Cardiac fibroblast (primary cell): ENCODE measurements at regions not wholly inside any gene's neighbourhood (a gene's known extent, or its start where the extent isn't known, plus 50 kb on each side); places are given as distances from the start of the nearest gene placed in this dataset.

Experiments
- DNase-seq, 2 donors: peaks; one replicate each; pipeline versions ENCODE4 v3.0.0 to v3.0.0-alpha.2; 2010; ENCODE audit warnings: low read depth in 2 of 2
- H3K4me3 ChIP-seq, 2 donors: replicated peaks in 1 of 2; 1 replicate in 1 of 2; 2 replicates in 1 of 2; pipeline ENCODE4 v1.5.1; 2011; ENCODE audit warnings: low read depth in 2 of 2, low read length in 2 of 2, mild to moderate bottlenecking in 2 of 2, moderate library complexity in 1 of 2
- TF ChIP-seq, protein P1 (sequence below): IDR thresholded peaks from one replicate; pipeline ENCODE4 v1.5.1; 2011; ENCODE audit warnings: low read depth, mild to moderate bottlenecking, low read length, inconsistent platforms

DNA sequence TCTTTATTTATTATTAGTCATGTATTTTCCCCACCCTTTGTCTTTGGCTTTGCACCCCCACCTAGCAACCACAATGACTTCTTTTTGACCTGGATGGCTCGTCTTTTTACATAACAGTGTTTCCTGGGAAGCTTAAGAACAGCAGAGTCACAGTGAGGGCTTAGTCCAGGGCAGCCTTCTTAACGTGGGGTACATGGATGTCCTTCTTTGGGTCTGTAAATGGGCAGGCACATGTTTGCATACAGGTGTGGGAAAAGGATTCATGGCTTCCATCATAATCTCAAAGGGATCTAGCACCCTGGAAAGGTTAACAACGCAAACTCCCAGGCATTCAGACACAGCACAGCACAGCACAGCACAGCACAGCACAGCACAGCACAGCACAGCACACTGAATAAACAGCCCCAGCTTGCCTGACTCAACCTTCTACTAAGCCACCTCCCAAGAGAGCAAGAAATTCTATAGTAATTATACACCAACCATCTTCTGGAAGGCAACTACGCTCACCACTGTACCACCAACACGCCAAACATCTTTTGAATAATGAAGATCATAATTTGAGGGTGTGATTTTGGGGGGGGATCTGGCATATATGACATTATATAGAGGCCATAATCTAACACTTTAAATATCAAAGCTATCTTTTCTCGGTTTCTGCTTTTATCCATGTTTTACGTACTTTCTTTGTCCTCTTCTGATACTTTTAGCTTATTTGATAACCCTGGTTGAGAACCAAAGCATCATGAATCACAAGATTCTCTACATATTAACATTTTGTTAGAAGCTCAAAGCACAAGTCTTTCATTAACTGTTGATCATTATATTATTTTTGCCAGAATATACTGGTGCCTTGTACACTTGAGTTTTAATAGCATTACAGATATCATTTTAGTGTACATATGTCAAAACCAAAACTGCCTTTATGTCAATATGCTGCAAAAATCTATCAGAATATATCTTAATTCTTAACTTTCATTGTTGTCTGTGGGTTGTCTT, 177.2 kb upstream of the KLF14 start:
- TF ChIP-seq, protein P1, sequence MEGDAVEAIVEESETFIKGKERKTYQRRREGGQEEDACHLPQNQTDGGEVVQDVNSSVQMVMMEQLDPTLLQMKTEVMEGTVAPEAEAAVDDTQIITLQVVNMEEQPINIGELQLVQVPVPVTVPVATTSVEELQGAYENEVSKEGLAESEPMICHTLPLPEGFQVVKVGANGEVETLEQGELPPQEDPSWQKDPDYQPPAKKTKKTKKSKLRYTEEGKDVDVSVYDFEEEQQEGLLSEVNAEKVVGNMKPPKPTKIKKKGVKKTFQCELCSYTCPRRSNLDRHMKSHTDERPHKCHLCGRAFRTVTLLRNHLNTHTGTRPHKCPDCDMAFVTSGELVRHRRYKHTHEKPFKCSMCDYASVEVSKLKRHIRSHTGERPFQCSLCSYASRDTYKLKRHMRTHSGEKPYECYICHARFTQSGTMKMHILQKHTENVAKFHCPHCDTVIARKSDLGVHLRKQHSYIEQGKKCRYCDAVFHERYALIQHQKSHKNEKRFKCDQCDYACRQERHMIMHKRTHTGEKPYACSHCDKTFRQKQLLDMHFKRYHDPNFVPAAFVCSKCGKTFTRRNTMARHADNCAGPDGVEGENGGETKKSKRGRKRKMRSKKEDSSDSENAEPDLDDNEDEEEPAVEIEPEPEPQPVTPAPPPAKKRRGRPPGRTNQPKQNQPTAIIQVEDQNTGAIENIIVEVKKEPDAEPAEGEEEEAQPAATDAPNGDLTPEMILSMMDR, result no peak

DNA sequence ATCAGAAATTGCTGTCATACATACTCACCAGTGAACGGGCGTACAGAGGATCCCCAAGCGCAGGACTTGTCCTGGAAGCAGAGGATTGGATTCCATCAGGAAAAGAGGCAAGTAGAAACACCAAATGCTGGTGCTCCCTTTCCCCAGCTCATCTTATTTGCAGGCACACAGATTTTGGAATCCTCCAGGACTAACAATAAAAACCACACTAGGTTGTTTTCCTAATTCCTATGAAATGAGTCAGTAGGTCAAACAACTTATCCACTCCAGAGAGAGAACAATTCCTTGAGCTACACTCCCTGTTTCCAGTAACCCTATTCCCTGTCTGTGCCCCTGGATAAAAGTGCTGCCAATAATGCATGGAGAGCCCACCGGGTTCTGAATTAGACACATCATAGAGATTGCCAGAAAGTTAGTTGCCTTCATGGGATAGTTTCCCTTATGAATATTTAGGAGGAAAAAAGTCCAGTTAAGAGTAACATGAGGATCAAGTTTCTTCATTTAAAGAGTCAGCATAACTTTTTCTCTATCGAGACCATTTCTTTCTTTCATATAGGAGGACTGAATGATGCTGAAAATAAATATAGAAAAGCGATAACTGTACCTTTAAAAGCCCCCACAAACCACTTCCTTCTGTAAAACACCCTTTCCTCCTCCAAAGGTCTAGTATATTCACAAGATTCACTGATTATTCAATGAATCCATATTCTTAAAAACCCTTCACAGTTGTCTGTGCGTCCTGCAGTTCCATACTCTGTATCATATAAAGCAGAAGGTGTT, 178.3 kb upstream of the KLF14 start:
- peak; percentile 86 to 91 for DNase-seq
- peak overlapping the region; percentile 58 to 62 for H3K4me3 ChIP-seq
- TF ChIP-seq, protein P1, result no peak

More for the DNA sequence above, 177.2 kb upstream of the KLF14 start:
- peak overlapping the region; percentile 58 to 62 for H3K4me3 ChIP-seq
- peak; percentile 68 to 83 for DNase-seq

DNA sequence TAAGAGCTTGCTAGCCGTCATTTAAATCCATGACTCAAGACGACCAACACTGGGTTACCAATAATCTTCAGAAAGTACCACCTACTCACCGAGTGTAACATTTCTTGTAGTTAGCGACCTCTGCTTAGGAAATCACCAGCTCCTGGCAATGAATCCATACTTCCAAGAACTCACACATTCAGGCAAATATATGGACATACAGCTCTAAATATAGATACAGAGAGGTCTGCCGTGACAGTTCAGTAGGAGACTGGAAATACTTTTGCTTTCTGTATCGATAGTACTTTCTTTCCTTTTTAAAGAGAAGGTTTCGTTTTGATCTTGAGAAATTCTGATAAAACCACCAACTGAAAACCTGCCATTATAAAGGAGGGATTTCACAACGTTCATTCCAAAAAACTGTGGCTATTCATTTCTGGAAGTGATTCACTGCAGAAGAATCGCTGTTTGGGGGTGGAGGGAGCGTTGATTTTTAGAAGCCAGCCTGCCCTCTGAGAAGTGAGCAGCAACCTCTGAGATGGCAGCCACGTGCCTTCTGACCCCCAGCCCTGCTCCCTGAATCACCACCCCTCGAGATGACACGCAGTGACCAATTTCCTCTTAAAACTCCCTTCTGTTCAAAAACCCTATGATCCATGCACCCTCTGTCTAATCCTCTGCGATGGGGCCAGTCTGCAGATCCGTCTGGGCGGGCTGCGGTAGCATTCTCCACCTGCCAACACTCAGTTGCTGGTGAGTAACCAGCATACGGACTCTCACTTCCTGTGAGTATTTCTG, 179.0 kb upstream of the KLF14 start:
- peak; percentile 97 to 100 for DNase-seq
- peak overlapping the region; percentile 58 to 62 for H3K4me3 ChIP-seq
- TF ChIP-seq, protein P1, result no peak

DNA sequence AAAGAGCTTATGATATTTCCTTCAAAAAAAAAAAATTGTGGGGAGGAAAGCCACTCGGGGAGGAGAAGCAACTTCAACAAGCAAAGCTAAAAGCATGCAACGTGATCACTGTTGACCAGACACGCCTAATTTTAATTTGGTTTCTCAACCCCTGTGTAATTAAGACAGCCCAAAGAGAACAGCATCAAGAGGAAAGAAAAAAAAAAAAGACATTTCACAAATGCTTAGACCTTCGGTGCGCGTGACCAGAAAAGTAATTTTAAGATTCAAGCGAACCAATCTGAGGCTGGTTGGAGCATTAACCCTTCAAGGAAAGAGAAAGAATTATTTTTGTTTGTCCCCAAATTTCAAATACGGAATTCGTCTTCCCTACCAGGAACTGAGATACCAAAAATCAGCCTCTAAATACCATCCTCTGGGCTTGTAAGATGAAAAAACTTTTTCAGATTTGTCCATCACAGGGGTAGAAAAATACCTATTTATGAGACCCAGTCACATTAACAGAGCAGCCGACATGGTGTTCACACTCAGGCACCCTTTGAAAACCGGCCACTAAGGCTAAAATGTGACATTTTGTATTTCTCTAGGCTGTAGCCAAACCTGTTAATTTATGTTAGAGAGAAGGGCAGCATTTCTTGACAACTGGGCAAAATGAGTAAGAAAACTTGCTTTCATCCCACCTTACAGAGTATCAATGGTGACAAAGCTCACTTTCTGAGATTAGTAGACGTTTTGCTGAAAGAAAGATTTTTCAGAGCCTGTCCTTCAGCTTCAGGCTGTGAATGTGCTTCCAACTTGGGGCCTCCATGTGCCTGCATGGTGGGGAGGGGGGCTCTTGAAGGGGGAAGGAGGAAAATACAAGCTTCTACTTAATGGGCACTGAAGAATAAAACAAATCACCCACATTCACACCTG, 179.9 kb upstream of the KLF14 start:
- peak overlapping the region; percentile 29 to 58 for H3K4me3 ChIP-seq
- no peak for DNase-seq
- TF ChIP-seq, protein P1, result no peak

DNA sequence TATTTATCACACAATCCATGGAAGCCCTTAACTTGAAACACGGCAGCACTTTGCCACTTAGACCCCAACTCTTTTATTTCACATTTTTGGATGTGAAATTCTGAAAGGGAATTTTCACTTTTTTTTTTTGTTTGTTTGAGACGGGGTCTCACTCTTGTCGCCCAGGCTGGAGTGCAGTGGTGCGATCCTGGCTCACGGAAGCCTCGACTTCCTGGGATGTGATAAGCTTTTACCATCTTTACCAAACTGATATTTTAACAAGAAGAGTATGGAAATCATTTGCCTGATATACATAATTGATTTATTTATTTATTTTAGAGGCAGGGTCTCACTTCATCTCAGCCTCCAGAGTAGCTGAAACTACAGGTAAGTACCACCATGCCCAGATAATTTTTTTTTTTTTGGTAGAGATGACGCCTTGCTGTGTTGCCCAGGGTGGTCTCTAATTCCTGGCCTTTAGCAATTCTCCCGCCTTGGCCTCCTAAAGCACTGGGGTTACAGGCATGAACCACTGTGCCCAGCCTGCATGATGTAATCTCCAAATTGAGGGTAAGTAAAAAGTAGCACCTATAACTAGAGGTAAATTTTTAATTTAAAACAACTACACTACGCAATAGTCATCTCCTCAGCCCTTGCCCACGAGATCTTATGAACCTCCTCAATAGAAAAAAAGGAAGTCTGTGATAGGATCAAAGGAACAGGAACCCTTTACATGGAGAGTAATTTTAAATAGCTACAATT, 180.7 kb upstream of the KLF14 start:
- no peak for DNase-seq
- TF ChIP-seq, protein P1, result no peak
- H3K4me3 ChIP-seq, result peak overlapping the region in 1 of 2 donors; percentile 29
